ENCODE measurements at regions not wholly inside any gene's neighbourhood (a gene's known extent, or its start where the extent isn't known, plus 50 kb on each side); places are given as distances from the start of the nearest gene placed in this dataset.

DNA sequence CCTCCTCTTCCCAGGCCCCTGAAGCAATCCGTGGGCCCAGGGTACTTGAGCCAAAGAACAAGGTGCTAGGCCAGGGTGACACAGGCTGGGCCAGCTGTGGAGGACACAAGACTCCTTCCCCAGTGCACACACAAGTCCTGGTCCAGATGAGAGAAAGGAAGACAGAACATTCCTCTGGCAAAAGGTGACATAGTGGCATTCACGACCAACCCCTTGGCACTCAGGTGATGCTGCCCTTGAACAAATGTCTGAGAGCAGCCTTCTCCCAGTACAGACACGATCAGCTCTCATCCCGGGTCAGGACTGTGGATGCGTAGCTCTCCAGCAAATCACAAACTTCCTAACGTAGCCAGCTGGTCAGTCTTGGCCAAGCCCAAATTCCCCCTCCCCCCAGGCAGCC is 118.5 kb downstream of the OAT start:
- no peak overlapping the region for H3K27ac ChIP-seq (ENCODE audit: insufficient read length, low read depth, low read length)
- no peaks in the 10 kb centered on the region for H3K79me1 ChIP-seq (ENCODE audit: insufficient read depth, low read depth, low read length, poor library complexity, severe bottlenecking)
- H3K18ac ChIP-seq (ENCODE audit: insufficient read length, low read depth, low read length), result no peak overlapping the region
- Mint-ChIP-seq H3K4me3 (no peak overlapping the region), H3K36me3 (ENCODE audit: insufficient read depth in 1 of 3, low read depth in 3 of 3) (peaks cover 6 to 10% (median 9%) of the 10 kb centered on the region in 3 experiments; a peak in 6 of 7 replicates), H3K27ac (no peak overlapping the region), H3K27me3 (ENCODE audit: low read depth) (peaks cover 19% of the 10 kb centered on the region), H3K4me1 (no peaks in the 10 kb centered on the region), H3K9me3 (peaks cover 12 to 19% of the 10 kb centered on the region in 2 experiments)
- no peak overlapping the region for H2BK20ac ChIP-seq (ENCODE audit: low read depth, low read length, poor library complexity, severe bottlenecking)
- H3K14ac ChIP-seq (ENCODE audit: insufficient read depth, low read length), result no peak overlapping the region
- H3K79me2 ChIP-seq (ENCODE audit: insufficient read depth, low read length), result no peaks in the 10 kb centered on the region
- no peak for DNase-seq
- no peak overlapping the region for H2BK12ac ChIP-seq (ENCODE audit: insufficient read length, low read depth, low read length)
- no peak overlapping the region for H4K8ac ChIP-seq (replicated peaks; ENCODE audit: insufficient read length, low read depth, low read length)
- H2AFZ ChIP-seq (ENCODE audit: low read length), result no peak overlapping the region
- H4K20me1 ChIP-seq (ENCODE audit: control insufficient read depth, insufficient read depth, insufficient read length), result no peaks in the 10 kb centered on the region
- no peak overlapping the region for H3T11ph ChIP-seq (ENCODE audit: low read length)
- H3K56ac ChIP-seq (ENCODE audit: insufficient read length, low read depth, low read length), result no peak overlapping the region
- no peak overlapping the region for H4K5ac ChIP-seq (ENCODE audit: insufficient read length, low read depth, low read length)
- no peak overlapping the region for H2BK5ac ChIP-seq (ENCODE audit: insufficient read length, low read length)
- TF ChIP-seq, protein P1, sequence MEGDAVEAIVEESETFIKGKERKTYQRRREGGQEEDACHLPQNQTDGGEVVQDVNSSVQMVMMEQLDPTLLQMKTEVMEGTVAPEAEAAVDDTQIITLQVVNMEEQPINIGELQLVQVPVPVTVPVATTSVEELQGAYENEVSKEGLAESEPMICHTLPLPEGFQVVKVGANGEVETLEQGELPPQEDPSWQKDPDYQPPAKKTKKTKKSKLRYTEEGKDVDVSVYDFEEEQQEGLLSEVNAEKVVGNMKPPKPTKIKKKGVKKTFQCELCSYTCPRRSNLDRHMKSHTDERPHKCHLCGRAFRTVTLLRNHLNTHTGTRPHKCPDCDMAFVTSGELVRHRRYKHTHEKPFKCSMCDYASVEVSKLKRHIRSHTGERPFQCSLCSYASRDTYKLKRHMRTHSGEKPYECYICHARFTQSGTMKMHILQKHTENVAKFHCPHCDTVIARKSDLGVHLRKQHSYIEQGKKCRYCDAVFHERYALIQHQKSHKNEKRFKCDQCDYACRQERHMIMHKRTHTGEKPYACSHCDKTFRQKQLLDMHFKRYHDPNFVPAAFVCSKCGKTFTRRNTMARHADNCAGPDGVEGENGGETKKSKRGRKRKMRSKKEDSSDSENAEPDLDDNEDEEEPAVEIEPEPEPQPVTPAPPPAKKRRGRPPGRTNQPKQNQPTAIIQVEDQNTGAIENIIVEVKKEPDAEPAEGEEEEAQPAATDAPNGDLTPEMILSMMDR (conservative IDR thresholded peaks at IDR 0.05), result no peak
- H4K91ac ChIP-seq (ENCODE audit: insufficient read length, low read depth, low read length), result no peak overlapping the region
- no peak overlapping the region for H3K4ac ChIP-seq (ENCODE audit: low read depth, low read length)
- H2AK5ac ChIP-seq (ENCODE audit: insufficient read length, low read length), result no peak overlapping the region
- H3K9ac ChIP-seq (ENCODE audit: extremely low read depth, insufficient read length, low read length), result no peak overlapping the region
- H3K4me1 ChIP-seq (ENCODE audit: insufficient read depth, low read length), result no peaks in the 10 kb centered on the region
- H3K4me2 ChIP-seq (ENCODE audit: insufficient read depth, insufficient read length, low read length), result no peak overlapping the region
- no peaks in the 10 kb centered on the region for H3K23me2 ChIP-seq (ENCODE audit: insufficient read length, low read depth, low read length, poor library complexity, severe bottlenecking)
- no CpG with 5 or more reads among the region's 6 CpGs for WGBS (ENCODE audit: extremely low coverage, insufficient read length, low lambda C conversion rate)
- no peak overlapping the region for H3K23ac ChIP-seq (ENCODE audit: insufficient read length, low read depth, low read length)
- no peak overlapping the region for H2BK15ac ChIP-seq (ENCODE audit: low read depth, low read length)
- H2BK120ac ChIP-seq (ENCODE audit: low read depth, low read length, poor library complexity, severe bottlenecking), result no peak overlapping the region
- H3K9me3 ChIP-seq (ENCODE audit: control insufficient read depth, low read depth, low read length), result peaks cover 5% of the 10 kb centered on the region
- H3K27me3 ChIP-seq (ENCODE audit: insufficient read depth, low read length), result no peaks in the 10 kb centered on the region; the same call in 1 of the 2 replicates
